GM12872 (cell line): ENCODE measurements at regions not wholly inside any gene's neighbourhood (a gene's known extent, or its start where the extent isn't known, plus 50 kb on each side); places are given as distances from the start of the nearest gene placed in this dataset.

ENCODE experiments used
- CTCF ChIP-seq: IDR thresholded peaks from 3 replicates; pipeline ENCODE4 v1.5.1; 2011; ENCODE audit warnings: low read depth, mild to moderate bottlenecking, low read length, moderate library complexity; ENCODE audit not compliant: insufficient read depth

DNA sequence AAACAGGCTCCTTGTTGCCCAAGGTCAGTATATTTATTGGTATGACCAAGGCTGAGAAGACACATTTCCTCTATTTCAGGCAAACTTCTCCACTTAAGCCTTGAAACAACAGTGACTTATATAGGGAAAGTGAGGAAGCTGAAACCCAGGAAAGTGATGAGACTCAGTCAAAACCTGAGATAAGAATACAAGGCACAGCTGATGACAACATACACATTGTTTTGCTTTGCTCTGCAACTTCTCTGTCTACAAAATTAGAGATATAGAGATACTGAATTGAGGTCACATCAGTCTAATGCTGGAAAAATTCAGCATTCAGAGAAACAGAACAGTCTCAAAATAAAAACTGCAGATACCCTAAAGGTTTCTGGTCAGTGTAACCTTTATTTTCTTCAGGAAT lies 586.1 kb downstream of the DNAH5 start:
- no peak for TF ChIP-seq CTCF

DNA sequence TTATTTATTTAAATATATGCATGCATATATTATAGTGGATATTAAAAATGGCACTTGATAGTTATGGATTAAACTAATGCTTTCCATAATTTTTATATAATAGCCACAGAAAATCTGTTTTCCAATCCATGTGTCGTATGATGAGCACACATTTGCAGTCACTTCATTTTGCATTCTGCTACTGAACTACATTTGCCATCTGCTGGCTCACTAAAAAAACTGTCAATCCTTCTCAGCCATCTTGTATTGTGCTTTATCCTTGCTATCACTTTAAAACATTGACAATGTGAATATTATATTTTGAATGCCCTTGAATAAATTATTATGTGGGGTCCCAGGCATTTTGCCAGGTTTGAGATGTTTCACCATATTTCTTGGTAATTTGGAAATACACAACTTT lies 586.6 kb downstream of the DNAH5 start:
- TF ChIP-seq CTCF = no peak

DNA sequence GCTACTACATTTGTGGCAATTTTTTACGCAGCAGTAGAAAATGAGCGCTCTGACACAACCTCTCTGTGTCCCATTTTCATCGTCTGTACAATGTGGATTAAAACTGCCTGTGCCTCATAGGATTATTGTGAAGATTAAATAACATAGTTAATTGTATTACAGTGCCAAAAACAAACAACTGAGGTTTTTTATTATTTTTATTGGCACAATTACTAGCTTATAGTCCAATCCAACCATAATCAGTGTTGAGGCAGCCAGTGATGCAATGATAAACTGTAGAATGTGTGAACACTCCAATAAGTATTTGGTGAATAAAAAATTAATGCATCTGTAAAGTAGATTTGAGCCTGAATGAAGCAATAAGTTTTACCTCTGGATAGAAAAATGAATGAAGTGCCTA lies 588.3 kb downstream of the DNAH5 start:
- no peak for TF ChIP-seq CTCF

GRCh38 chr5:13354611-13355010 lies 589.9 kb downstream of the DNAH5 start:
- no peak for TF ChIP-seq CTCF

- TF ChIP-seq CTCF = no peak
Measured at GRCh38 chr5:13350767-13351166, 593.7 kb downstream of the DNAH5 start.

DNA sequence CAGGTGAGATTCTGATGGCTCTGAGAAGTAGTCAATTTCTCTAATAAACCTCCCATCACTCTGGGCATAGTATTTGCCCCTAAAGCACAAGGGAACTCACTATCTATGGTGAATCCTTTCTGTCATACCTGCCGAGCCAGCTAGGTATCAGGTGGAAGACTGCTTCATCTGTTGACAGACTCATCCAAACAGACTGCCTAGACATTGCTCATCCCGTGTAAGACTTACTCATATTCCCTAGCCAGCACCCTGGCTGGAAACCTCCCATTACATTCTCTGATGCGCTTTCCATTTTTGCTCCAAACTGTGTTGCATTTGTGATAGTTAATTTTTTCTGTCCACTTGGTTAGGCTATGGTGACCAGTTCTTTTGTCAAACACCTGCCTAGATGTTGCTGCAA lies 595.9 kb downstream of the DNAH5 start:
- TF ChIP-seq CTCF = no peak

GRCh38 chr5:13346401-13346800 lies 598.1 kb downstream of the DNAH5 start:
- no peak for TF ChIP-seq CTCF

GRCh38 chr5:13339093-13339492 lies 605.4 kb downstream of the DNAH5 start:
- no peak for TF ChIP-seq CTCF
